LNCAP (cell line): ENCODE measurements at regions not wholly inside any gene's neighbourhood (a gene's known extent, or its start where the extent isn't known, plus 50 kb on each side); places are given as distances from the start of the nearest gene placed in this dataset.

ENCODE experiments used
- CTCF ChIP-seq: fragments of 450-650 bp; IDR thresholded peaks from 2 replicates; pipeline ENCODE4 v1.5.1; 2017; ENCODE audit warnings: mild to moderate bottlenecking

GRCh38 chr9:116100711-116101121, 52.9 kb upstream of the PAPPA start:
- no peak for TF ChIP-seq CTCF

GRCh38 chr9:116101516-116101915, 52.1 kb upstream of the PAPPA start:
- no peak for TF ChIP-seq CTCF

- TF ChIP-seq CTCF = no peak
These were observed 51.0 kb upstream of the PAPPA start for GRCh38 chr9:116102596-116102995.
